Activated CD8-positive, alpha-beta memory T cell treated with anti-CD3 and anti-CD28 coated beads for 1 hour (primary cell): ENCODE measurements at regions not wholly inside any gene's neighbourhood (a gene's known extent, or its start where the extent isn't known, plus 50 kb on each side); places are given as distances from the start of the nearest gene placed in this dataset.

ENCODE experiments used
- DNase-seq, 2 donors: peaks; one replicate each; pipeline ENCODE4 v3.0.0-alpha.2; 2020; ENCODE audit warnings: low read depth in 1 of 2; ENCODE audit errors: extremely low read depth in 1 of 2

DNA sequence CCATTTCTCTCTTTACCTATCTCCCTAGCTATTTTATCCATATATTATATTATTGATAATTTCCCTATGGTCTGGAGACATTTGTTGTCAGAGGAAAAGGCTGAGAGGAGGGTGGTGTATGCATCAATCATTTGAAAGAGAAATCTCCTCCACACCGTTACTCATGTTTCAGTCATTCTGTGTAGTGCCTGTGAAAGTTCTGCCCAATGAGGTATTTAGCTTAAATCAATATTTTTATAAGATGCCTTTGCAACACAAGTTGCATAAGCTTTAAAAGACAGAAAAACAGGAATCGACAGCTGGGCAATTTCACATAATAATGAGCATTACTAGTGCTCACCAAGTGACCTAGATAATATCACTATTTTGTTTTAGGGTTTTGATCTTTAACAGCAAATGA lies 363.7 kb upstream of the FSIP2 start:
- DNase-seq: no peak

DNA sequence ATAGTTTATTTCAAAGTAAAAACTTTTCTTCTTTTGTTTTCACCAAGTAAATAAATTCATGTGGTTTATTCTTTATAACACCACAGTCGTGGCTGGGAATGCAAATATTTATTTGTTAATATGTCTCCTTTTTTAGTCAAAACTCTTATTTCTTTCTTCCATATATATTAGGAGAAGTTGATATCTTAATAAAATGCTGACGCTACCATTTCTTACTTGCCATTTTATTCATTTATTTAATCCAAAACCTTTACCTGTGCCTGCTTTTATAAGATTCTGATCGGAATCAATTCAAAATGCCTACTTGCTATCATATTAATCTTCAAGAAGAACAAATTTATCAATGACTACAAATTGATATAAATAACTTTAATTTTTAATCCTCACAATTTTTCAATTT lies 362.9 kb upstream of the FSIP2 start:
- no peak for DNase-seq

DNA sequence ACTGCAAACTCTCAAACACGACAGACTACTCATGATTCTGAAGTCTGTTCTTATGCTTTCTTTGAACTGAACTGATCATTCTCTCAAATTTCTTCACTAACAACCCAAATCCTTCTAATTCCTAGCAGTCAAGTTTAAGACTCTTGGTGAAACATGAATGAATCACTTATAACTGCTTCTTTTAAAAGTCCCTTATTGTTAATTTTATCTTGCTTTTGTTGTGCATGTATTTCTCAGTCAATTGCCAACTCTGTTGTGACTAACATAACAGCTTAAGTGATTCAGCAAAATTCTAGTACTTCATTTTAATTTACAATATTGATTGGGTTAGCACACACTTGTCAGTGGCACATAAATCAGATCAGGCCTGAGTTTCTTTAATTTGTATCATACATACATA lies 357.0 kb upstream of the FSIP2 start:
- no peak for DNase-seq

DNA sequence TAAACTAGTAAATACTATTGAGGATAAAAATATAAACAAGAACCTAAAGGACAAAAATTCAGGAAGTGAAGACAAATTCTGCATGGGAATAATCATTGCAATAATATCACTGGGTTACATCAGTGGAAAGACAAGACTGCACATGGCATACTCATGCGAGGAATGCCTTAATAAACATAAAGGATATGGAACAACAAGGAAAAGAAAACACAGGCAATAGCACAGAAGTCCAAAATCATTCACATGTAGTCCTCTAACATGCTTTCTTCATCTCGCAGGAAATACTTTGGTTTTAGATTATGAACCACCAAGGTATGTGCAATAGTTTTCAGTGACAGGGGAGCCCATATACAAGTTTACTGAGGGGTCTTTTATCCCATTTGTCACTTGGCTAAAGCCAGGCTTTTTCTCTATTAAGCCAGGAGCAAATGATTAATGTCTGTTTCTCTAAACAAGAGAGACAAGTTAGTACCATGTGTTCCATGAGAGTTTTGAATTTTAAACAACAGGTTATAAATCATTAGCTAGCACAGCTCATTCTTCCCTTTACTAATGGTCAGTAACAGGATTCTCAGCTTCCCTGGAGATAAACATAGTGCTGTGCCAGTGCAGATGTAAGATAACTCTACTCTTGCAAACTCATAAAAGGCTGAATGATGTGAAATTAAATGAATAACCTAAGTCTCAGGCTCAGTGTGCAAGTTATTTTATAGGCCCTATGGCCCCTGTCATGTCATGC lies 353.6 kb upstream of the FSIP2 start:
- no peak for DNase-seq

- no peak for DNase-seq
Observed at GRCh38 chr2:185388226-185388625, 350.4 kb upstream of the FSIP2 start.

GRCh38 chr2:185391543-185391942 lies 347.1 kb upstream of the FSIP2 start:
- DNase-seq: no peak

DNA sequence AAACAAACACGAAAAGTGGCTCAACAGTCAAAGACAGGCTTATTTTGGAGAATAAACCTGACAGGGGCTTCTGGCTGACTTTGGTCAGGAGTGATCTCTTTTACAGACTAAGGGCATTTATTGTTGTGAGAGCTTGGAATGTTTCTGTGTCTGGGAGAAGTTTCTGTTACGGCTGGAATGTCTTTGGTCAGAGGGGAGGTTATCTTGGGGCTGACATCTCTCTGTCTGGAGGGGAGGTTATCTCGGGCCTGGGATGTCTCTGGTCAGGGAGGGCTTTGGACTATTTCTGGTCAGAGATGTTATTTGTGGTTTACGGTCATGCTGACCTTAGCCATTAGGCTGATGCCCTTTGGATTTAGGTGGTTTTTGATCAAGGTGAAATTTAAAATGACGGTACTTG lies 345.5 kb upstream of the FSIP2 start:
- DNase-seq: no peak

- no peak for DNase-seq
Observed at GRCh38 chr2:185402474-185402873, 336.1 kb upstream of the FSIP2 start.

GRCh38 chr2:185404578-185404977 lies 334.0 kb upstream of the FSIP2 start:
- no peak for DNase-seq

GRCh38 chr2:185417111-185417510 lies 321.5 kb upstream of the FSIP2 start:
- DNase-seq: no peak

- no peak for DNase-seq
Observed at GRCh38 chr2:185417688-185418087, 320.9 kb upstream of the FSIP2 start.

DNA sequence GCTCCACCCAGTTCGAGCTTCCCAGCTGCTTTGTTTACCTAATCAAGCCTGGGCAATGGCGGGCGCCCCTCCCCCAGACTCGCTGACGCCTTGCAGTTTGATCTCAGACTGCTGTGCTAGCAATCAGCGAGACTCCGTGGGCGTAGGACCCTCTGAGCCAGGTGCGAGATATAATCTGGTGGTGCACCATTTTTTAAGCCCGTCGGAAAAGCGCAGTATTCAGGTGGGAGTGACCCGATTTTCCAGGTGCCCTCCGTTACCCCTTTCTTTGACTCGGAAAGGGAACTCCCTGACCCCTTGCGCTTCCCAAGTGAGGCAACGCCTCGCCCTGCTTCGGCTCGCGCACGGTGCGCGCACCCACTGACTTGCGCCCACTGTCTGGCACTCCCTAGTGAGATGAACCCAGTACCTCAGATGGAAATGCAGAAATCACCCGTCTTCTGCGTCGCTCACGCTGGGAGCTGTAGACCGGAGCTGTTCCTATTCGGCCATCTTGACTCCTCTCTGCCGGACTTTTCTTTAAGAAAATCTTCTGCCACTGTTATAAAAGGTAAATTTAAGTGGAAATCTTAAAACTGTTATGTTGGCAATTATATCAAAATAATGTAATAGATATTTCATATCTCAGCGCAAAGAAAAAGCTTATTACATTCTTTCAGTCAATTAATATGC lies 313.5 kb upstream of the FSIP2 start:
- peak in 1 of 2 donors; percentile 0 for DNase-seq

DNA sequence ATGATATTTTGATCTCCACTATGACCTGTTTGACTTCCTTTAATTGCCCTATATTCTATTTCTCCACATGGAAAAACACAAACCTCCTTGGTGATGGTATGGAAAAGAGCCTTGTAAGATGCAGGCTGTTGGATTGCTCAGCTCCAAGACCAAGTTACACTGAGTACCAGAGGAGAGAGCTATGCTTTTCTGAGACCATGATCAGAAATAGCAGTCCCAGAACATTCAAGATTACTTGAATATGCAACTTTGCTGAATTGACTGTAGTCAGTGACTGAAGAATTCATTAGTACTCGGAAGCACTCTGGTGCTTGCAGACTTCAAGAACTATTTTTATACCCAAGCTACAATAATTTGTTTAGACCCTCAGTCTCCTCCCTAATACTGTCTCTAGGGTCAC lies 310.6 kb upstream of the FSIP2 start:
- DNase-seq: no peak

- DNase-seq: no peak
Observed at GRCh38 chr2:185433824-185434223, 304.8 kb upstream of the FSIP2 start.

DNA sequence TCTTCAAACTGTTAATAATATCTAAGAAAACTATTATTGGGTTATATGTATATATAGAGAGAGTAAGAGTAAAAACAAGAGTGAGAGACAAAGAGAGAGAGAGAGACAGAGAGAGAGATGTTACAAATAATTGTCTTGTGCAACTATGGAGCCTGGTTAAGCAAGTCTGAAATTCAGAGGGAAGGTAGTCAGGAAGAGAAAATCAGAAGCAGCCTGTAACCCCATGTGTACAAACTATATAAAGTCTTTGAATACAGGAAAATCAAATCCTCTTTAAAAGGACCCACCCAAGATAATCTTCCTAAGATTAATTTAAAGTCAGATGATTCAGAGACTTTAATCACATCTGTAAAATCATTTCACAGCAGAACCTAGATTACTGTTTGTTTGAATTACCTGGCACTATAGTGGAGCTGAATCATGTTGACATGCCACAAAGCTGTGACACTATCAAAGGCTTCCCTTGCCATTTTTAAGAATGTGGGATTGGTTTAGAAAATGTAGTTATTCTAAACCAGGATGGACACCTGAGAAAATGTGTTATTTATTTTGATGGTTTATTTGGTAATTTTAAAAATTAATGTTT lies 301.7 kb upstream of the FSIP2 start:
- DNase-seq: no peak

DNA sequence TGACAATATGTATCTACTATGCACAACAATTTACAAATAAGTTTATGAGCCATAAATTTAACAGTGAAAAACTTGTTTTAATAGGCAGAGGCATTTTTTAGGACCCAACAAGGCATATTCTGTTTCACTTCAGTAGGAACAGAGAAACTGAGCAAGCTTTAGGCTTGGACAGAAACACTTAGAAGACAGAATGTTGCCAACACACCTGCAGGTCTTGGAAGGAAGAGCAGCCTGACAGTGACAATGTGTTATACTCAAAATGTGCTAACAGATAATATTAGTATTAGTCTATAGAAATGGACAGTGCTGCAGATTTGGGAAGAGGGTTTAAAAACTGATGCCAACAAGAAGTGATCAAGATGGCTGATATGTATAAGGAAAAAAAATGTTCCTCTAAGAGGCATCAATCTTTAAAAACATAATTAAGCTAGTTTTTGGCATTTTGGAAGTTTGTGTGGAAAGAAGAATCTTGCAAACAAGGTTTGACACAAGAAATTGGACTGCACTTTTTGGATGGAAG lies 297.1 kb upstream of the FSIP2 start:
- DNase-seq: no peak

- no peak for DNase-seq
Observed at GRCh38 chr2:185456517-185456916, 282.1 kb upstream of the FSIP2 start.

- no peak for DNase-seq
Observed at GRCh38 chr2:185463481-185463880, 275.1 kb upstream of the FSIP2 start.

DNA sequence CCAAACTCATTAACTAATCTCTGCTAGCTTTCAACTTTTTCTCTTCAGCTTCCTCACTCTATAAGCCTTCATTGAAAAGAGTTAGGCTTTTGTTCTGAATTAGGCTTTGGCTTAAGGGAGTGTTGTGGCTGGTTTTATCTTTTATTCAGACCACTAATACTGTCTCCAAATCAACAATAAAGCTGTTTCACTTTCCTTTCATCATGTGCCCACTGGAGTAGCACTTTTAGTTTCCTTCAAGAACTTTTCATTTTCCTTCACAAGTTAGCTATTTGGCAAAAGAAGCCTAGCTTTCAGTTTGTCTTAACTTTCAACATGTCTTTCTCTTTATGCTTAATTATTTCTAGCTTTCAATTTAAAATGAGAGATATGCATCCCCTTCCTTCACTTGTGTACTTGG lies 271.7 kb upstream of the FSIP2 start:
- no peak for DNase-seq

- DNase-seq: no peak
Observed at GRCh38 chr2:185471441-185471840, 267.2 kb upstream of the FSIP2 start.

DNA sequence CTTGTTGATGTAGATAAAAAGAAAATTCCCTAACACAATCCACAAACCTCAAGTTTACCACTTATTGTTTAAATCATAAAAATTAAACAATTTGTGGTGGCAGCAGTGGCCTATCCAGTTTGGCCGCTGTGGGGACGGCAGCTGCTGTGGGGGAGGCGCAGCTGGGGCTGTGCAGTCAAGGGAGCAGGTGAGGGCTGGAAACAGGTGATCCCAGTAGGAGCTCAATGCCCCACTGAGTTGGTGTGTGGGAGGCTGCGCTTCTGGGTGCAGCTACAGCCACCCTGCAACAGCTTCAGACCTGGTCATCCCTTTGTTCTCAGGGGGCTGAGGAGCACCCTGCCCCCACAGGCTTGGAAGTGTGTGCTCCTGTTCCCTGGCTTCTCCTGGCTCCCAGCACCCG lies 266.0 kb upstream of the FSIP2 start:
- DNase-seq: no peak

- DNase-seq: no peak
Observed at GRCh38 chr2:185473838-185474237, 264.8 kb upstream of the FSIP2 start.
